IMR-90 (cell line): ENCODE measurements at regions not wholly inside any gene's neighbourhood (a gene's known extent, or its start where the extent isn't known, plus 50 kb on each side); places are given as distances from the start of the nearest gene placed in this dataset.

Source experiments
- ATAC-seq: fragments of 200-7000 bp; cut with Tn5 transposase; 2 replicates; pipeline ENCODE4 v1.9.1; 2020; ENCODE audit warnings: low read depth, mild to moderate bottlenecking, moderate library complexity
- BruUV-seq: library from RNA; stranded (reverse); fragments of 400-500 nt; replicated peaks from 2 replicates; lab custom pipeline; 2021; lab: Mats Ljungman, UMichigan
- CTCF ChIA-PET: fragments of 300-600 bp; formaldehyde crosslinking; extraction: SDS; loops from one replicate; lab custom pipeline; 2021; ENCODE audit warnings: antibody characterized with exemption; lab: Yijun Ruan, JAX
- POLR2A ChIA-PET: fragments of 300-600 bp; sonication (Branson Sonifier 250); formaldehyde crosslinking; loops from one replicate; lab custom pipeline; 2022; ENCODE audit warnings: antibody characterized with exemption; ENCODE audit not compliant: unreplicated experiment; lab: Charles Lee
- DNase-seq: peaks from one replicate; pipeline ENCODE4 v3.0.0; 2013
- H2AFZ ChIP-seq: replicated peaks from 2 replicates; pipeline ENCODE3; 2013; ENCODE audit warnings: low read length, mild to moderate bottlenecking; ENCODE audit not compliant: poor library complexity
- H2AK5ac ChIP-seq: 2 replicates; pipeline ENCODE4 v1.6.1; 2013; ENCODE audit warnings: low read depth, low read length, inconsistent platforms
- H2AK9ac ChIP-seq: replicated peaks from 2 replicates; pipeline ENCODE3; 2013; ENCODE audit warnings: mild to moderate bottlenecking, low read depth, low read length, moderate library complexity; ENCODE audit not compliant: poor library complexity
- H2BK120ac ChIP-seq: 2 replicates; pipeline ENCODE4 v1.6.1; 2013; ENCODE audit warnings: low read depth, low read length, inconsistent platforms
- H2BK15ac ChIP-seq: 3 replicates; pipeline ENCODE4 v1.6.1; 2013; ENCODE audit warnings: low read depth, low read length, inconsistent platforms
- H2BK20ac ChIP-seq: 2 replicates; pipeline ENCODE4 v1.6.1; 2013; ENCODE audit warnings: low read depth, mild to moderate bottlenecking, inconsistent platforms, low read length, moderate library complexity
- H2BK5ac ChIP-seq: 2 replicates; pipeline ENCODE4 v1.6.1; 2013; ENCODE audit warnings: mild to moderate bottlenecking, low read depth, low read length, inconsistent platforms; ENCODE audit not compliant: poor library complexity, severe bottlenecking
- H3K14ac ChIP-seq: replicated peaks from 2 replicates; pipeline ENCODE4 v1.6.1; 2013; ENCODE audit warnings: low read depth, low read length, inconsistent platforms
- H3K18ac ChIP-seq: 2 replicates; pipeline ENCODE4 v1.6.1; 2013; ENCODE audit warnings: low read depth, low read length, control low read depth
- H3K23ac ChIP-seq: 2 replicates; pipeline ENCODE4 v1.6.1; 2013; ENCODE audit warnings: low read depth, low read length, inconsistent platforms
- H3K27ac ChIP-seq: 2 replicates; pipeline ENCODE4 v1.5.1; 2013; ENCODE audit warnings: mild to moderate bottlenecking, control low read depth, low read length; ENCODE audit not compliant: insufficient read depth
- H3K27me3 ChIP-seq: 2 replicates; pipeline ENCODE4 v1.6.1; 2013; ENCODE audit warnings: low read length; ENCODE audit not compliant: control insufficient read depth, insufficient read depth
- H3K36me3 ChIP-seq: 2 replicates; pipeline ENCODE4 v1.6.1; 2013; ENCODE audit warnings: low read length, mixed read lengths; ENCODE audit not compliant: control insufficient read depth, insufficient read depth
- H3K4ac ChIP-seq: 2 replicates; pipeline ENCODE4 v1.6.1; 2013; ENCODE audit warnings: low read depth, low read length, inconsistent platforms
- H3K4me1 ChIP-seq: 2 replicates; pipeline ENCODE4 v1.6.1; 2013; ENCODE audit warnings: low read length, mixed read lengths; ENCODE audit not compliant: control insufficient read depth, insufficient read depth
- H3K4me2 ChIP-seq: 2 replicates; pipeline ENCODE4 v1.6.1; 2013; ENCODE audit warnings: low read depth, mild to moderate bottlenecking, control low read depth, low read length, moderate library complexity
- H3K4me3 ChIP-seq: 2 replicates; pipeline ENCODE4 v1.5.1; 2013; ENCODE audit warnings: low read depth, mild to moderate bottlenecking, control low read depth, low read length, moderate library complexity; ENCODE audit not compliant: insufficient read depth
- H3K56ac ChIP-seq: 2 replicates; pipeline ENCODE4 v1.6.1; 2013; ENCODE audit warnings: low read length, inconsistent platforms; ENCODE audit not compliant: insufficient read depth; ENCODE audit errors: extremely low read depth
- H3K79me1 ChIP-seq, 2 experiments: 2 replicates each; pipeline ENCODE4 v1.6.1; 2013; ENCODE audit warnings: low read length in 2 of 2, inconsistent platforms in 1 of 2, low read depth in 1 of 2
- H3K9ac ChIP-seq: 2 replicates; pipeline ENCODE4 v1.6.1; 2013; ENCODE audit warnings: low read depth, low read length, control low read depth
- H3K9me1 ChIP-seq: 2 replicates; pipeline ENCODE4 v1.6.1; 2013; ENCODE audit warnings: low read length, inconsistent platforms; ENCODE audit not compliant: insufficient read depth
- H3K9me3 ChIP-seq: 2 replicates; pipeline ENCODE4 v1.6.1; 2013; ENCODE audit warnings: low read length; ENCODE audit not compliant: control insufficient read depth, insufficient read depth
- H4K20me1 ChIP-seq: 2 replicates; pipeline ENCODE4 v1.6.1; 2013; ENCODE audit warnings: low read length, inconsistent platforms; ENCODE audit not compliant: insufficient read depth
- H4K5ac ChIP-seq: 2 replicates; pipeline ENCODE4 v1.6.1; 2013; ENCODE audit warnings: mild to moderate bottlenecking, low read depth, low read length, control low read depth
- H4K8ac ChIP-seq, 2 experiments: 2 replicates each; pipeline ENCODE4 v1.6.1; 2013; ENCODE audit warnings: low read depth in 2 of 2, low read length in 2 of 2, control low read depth in 1 of 2, inconsistent platforms in 1 of 2
- H4K91ac ChIP-seq: 2 replicates; pipeline ENCODE4 v1.6.1; 2013; ENCODE audit warnings: low read depth, low read length, inconsistent platforms; ENCODE audit not compliant: insufficient read depth
- CEBPB ChIP-seq: IDR thresholded peaks from 2 replicates; pipeline ENCODE4 v1.6.1; 2012; ENCODE audit warnings: low read depth, low read length, improper control_type of control experiment
- CHD1 ChIP-seq: IDR thresholded peaks from 2 replicates; pipeline ENCODE4 v1.6.1; 2012; ENCODE audit warnings: low read depth, low read length, improper control_type of control experiment
- FOS ChIP-seq: fragments of 150-350 bp; IDR thresholded peaks from 2 replicates; pipeline ENCODE4 v1.6.1; 2016; ENCODE audit warnings: low read depth, low read length
- MXI1 ChIP-seq: IDR thresholded peaks from 2 replicates; pipeline ENCODE4 v1.6.1; 2012; ENCODE audit warnings: low read depth, mild to moderate bottlenecking, low read length, moderate library complexity, borderline replicate concordance
- NFE2L2 ChIP-seq: fragments of 150-350 bp; IDR thresholded peaks from 2 replicates; pipeline ENCODE4 v1.6.1; 2016; ENCODE audit warnings: low read depth, mild to moderate bottlenecking, low read length
- RAD21 ChIP-seq: IDR thresholded peaks from 2 replicates; pipeline ENCODE4 v1.6.1; 2012; ENCODE audit warnings: low read length, improper control_type of control experiment
- RCOR1 ChIP-seq: IDR thresholded peaks from 2 replicates; pipeline ENCODE4 v1.6.1; 2012; ENCODE audit warnings: mild to moderate bottlenecking, low read length, improper control_type of control experiment; ENCODE audit not compliant: insufficient replicate concordance
- RFX5 ChIP-seq: IDR thresholded peaks from 2 replicates; pipeline ENCODE4 v1.8.0; 2012; ENCODE audit warnings: low read depth, mild to moderate bottlenecking, low read length, moderate library complexity
- SMC3 ChIP-seq: fragments of 150-350 bp; IDR thresholded peaks from 2 replicates; pipeline ENCODE4 v1.6.1; 2016; ENCODE audit warnings: low read depth, mild to moderate bottlenecking, antibody characterized with exemption, low read length, moderate library complexity
- WGBS, 2 experiments: methylation state at CpG; one replicate each; pipeline versions ENCODE4 v1.1.5 to v1.1.7; 2013; ENCODE audit warnings: missing lambda C conversion rate in 2 of 2; ENCODE audit not compliant: insufficient read length in 1 of 2; ENCODE audit errors: extremely low coverage in 2 of 2; 5-methylcytosine and 5-hydroxymethylcytosine counted together
- dilution Hi-C: fragments of 300-500 bp; cut with HindIII; formaldehyde crosslinking; loops from one replicate; pipeline ENCODE4 v1.14.3; 2018; ENCODE audit warnings: low sequenced_read_pairs; ENCODE audit not compliant: unreplicated experiment
- in situ Hi-C: fragments of 300-500 bp; cut with MboI; formaldehyde crosslinking; loops from 3 replicates; pipeline ENCODE4 v1.14.3; 2019; ENCODE audit warnings: low sequenced_read_pairs, inconsistent platforms, mixed read lengths
- intact Hi-C: fragments of 100-400 bp; cut with micrococcal nuclease; formaldehyde crosslinking; loops from 2 replicates; pipeline ENCODE4 v1.10.0; 2022

- ChIA-PET POLR2A (no interaction called here), CTCF (no interaction called here)
- Histone ChIP-seq H3K9ac (no peak overlapping the region), H3K4me2 (no peak overlapping the region), H3K14ac (no peak overlapping the region), H2AK5ac (no peak overlapping the region), H3K79me1 (no peaks in the 10 kb centered on the region), H4K20me1 (no peaks in the 10 kb centered on the region), H3K18ac (no peak overlapping the region), H3K56ac (no peak overlapping the region), H3K4me1 (no peaks in the 10 kb centered on the region), H2BK20ac (no peak overlapping the region), H2BK5ac (no peak overlapping the region), H4K91ac (no peak overlapping the region), H2BK120ac (no peak overlapping the region), H2AK9ac (no peak overlapping the region), H3K27ac (no peak overlapping the region), H3K9me1 (no peaks in the 10 kb centered on the region), H2BK15ac (no peak overlapping the region), H3K9me3 (no peaks in the 10 kb centered on the region), H3K4me3 (no peak overlapping the region), H2AFZ (no peak overlapping the region), H4K8ac (no peak overlapping the region), H3K27me3 (no peaks in the 10 kb centered on the region), H3K23ac (no peak overlapping the region), H3K36me3 (no peaks in the 10 kb centered on the region), H4K5ac (no peak overlapping the region), H3K4ac (no peak overlapping the region)
- no TSS peak for BruUV-seq
- intact Hi-C loops = no loop called here
- TF ChIP-seq MXI1 (no peak), NFE2L2 (no peak), FOS (no peak), CEBPB (no peak), CHD1 (no peak), SMC3 (no peak), RFX5 (no peak), RCOR1 (no peak), RAD21 (no peak)
- no CpG with 5 or more reads among the region's 3 CpGs for WGBS, 2 experiments
- in situ Hi-C loops = no loop called here
- dilution Hi-C loops = no loop called here
- ATAC-seq = no peak
- DNase-seq = no peak
These were observed 301.6 kb downstream of the FAM47B start for GRCh38 chrX:35244088-35244741.
